Suprapubic skin (tissue), 4 donors: ENCODE measurements at regions not wholly inside any gene's neighbourhood (a gene's known extent, or its start where the extent isn't known, plus 50 kb on each side); places are given as distances from the start of the nearest gene placed in this dataset.

Source experiments
- DNase-seq, 2 donors: peaks; one replicate each; pipeline ENCODE4 v3.0.0-alpha.2; 2019; ENCODE audit warnings: low spot score in 2 of 2
- H3K27ac ChIP-seq: fragments of 200-600 bp; sonication (generic); one replicate; pipeline ENCODE4 v1.5.1; 2019
- H3K27me3 ChIP-seq: fragments of 200-600 bp; sonication (generic); one replicate; pipeline ENCODE4 v1.5.1; 2019
- H3K36me3 ChIP-seq: fragments of 200-600 bp; sonication (generic); one replicate; pipeline ENCODE4 v1.5.1; 2019
- H3K4me1 ChIP-seq: fragments of 200-600 bp; sonication (generic); one replicate; pipeline ENCODE4 v1.5.1; 2019
- H3K4me3 ChIP-seq: fragments of 200-600 bp; sonication (generic); one replicate; pipeline ENCODE4 v1.5.1; 2019; ENCODE audit warnings: mild to moderate bottlenecking
- H3K9me3 ChIP-seq: fragments of 200-600 bp; sonication (generic); one replicate; pipeline ENCODE4 v1.5.1; 2019
- EP300 ChIP-seq: sonication (generic); formaldehyde crosslinking; IDR thresholded peaks from one replicate; pipeline ENCODE4 v1.6.1; 2017; ENCODE audit warnings: antibody characterized with exemption
- POLR2A ChIP-seq, 2 donors: fragments of 450-650 bp; IDR thresholded peaks; one replicate each; pipeline ENCODE4 v1.6.1; 2017; ENCODE audit warnings: antibody characterized with exemption in 2 of 2, mild to moderate bottlenecking in 2 of 2, moderate library complexity in 2 of 2
- POLR2AphosphoS5 ChIP-seq, 3 donors: sonication (generic); formaldehyde crosslinking; IDR thresholded peaks; one replicate each; pipeline ENCODE4 v1.6.1; 2017; ENCODE audit warnings: antibody characterized with exemption in 3 of 3
- WGBS: methylation state at CpG from one replicate; pipeline ENCODE4 v1.1.5; 2018; 5-methylcytosine and 5-hydroxymethylcytosine counted together
- TF ChIP-seq, protein P1 (sequence below), 2 donors: fragments of 200-600 bp in 1 of 2; fragments of 450-650 bp in 1 of 2; sonication (generic) in 1 of 2; IDR thresholded peaks; one replicate each; pipeline ENCODE4 v1.5.1; 2016 to 2019; ENCODE audit warnings: antibody characterized with exemption in 2 of 2, mild to moderate bottlenecking in 1 of 2, moderate library complexity in 1 of 2

DNA sequence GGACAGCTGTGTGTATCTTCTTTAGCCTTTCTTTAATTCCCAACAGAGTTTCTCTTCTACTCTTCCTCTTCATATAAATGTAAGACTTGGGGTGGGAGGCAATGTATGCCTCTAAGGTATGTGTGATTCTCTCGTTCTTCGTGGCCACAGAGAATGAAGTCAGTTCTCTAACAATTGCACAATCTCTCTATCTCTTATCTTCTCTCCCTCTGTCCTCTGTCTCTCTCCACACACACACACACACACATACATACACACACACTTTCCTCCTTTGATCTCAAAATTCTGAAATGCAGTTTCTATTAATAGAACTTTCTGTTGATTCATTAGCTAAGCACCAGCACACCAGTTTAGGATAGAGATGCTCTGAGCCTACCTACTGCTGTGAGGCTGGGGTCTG, 615.7 kb upstream of the SALL1 start:
- H3K9me3 ChIP-seq, result no peaks in the 10 kb centered on the region
- no peak overlapping the region for H3K4me3 ChIP-seq
- no peak for DNase-seq
- WGBS, result 35% methylated on average over 2 of the region's 2 CpGs
- H3K4me1 ChIP-seq, result peaks cover 7% of the 10 kb centered on the region
- H3K36me3 ChIP-seq, result no peaks in the 10 kb centered on the region
- peaks cover 37% of the 10 kb centered on the region for H3K27me3 ChIP-seq
- no peak overlapping the region for H3K27ac ChIP-seq
- TF ChIP-seq EP300, result no peak
- TF ChIP-seq, protein P1, sequence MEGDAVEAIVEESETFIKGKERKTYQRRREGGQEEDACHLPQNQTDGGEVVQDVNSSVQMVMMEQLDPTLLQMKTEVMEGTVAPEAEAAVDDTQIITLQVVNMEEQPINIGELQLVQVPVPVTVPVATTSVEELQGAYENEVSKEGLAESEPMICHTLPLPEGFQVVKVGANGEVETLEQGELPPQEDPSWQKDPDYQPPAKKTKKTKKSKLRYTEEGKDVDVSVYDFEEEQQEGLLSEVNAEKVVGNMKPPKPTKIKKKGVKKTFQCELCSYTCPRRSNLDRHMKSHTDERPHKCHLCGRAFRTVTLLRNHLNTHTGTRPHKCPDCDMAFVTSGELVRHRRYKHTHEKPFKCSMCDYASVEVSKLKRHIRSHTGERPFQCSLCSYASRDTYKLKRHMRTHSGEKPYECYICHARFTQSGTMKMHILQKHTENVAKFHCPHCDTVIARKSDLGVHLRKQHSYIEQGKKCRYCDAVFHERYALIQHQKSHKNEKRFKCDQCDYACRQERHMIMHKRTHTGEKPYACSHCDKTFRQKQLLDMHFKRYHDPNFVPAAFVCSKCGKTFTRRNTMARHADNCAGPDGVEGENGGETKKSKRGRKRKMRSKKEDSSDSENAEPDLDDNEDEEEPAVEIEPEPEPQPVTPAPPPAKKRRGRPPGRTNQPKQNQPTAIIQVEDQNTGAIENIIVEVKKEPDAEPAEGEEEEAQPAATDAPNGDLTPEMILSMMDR (IDR thresholded peaks at IDR 0.05), result no peak
- TF ChIP-seq POLR2A (IDR thresholded peaks at IDR 0.05), result no peak
- no peak for TF ChIP-seq POLR2AphosphoS5 (IDR thresholded peaks at IDR 0.05)

DNA sequence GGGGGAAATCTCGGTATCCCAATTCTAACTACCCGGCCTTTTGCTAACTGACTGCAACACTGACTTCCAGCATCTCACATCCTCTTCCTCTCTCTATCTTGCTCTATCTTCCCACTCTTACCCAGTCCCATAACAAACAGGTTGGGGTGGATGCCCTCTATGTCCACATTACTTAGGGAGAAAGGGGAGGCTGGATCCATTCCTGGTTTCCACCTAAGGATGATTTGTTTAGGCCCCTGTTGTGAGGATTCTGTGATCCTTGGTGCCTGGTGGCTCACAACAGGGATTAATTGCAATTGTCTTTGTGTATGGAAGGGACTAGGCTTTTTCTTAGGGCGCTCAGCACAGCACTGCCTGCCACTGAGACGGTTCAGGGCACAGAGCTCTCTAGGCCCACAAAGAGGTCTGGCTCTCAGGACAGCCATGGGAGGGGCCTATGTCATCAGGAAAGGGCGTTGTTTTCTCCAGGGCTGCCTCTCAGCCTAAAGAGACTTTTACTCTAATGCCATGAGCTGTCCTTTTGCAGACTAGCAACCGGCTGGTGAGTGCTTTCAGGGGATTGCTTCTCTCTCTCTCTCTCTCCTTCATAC, 612.1 kb upstream of the SALL1 start:
- DNase-seq, result no peak

DNA sequence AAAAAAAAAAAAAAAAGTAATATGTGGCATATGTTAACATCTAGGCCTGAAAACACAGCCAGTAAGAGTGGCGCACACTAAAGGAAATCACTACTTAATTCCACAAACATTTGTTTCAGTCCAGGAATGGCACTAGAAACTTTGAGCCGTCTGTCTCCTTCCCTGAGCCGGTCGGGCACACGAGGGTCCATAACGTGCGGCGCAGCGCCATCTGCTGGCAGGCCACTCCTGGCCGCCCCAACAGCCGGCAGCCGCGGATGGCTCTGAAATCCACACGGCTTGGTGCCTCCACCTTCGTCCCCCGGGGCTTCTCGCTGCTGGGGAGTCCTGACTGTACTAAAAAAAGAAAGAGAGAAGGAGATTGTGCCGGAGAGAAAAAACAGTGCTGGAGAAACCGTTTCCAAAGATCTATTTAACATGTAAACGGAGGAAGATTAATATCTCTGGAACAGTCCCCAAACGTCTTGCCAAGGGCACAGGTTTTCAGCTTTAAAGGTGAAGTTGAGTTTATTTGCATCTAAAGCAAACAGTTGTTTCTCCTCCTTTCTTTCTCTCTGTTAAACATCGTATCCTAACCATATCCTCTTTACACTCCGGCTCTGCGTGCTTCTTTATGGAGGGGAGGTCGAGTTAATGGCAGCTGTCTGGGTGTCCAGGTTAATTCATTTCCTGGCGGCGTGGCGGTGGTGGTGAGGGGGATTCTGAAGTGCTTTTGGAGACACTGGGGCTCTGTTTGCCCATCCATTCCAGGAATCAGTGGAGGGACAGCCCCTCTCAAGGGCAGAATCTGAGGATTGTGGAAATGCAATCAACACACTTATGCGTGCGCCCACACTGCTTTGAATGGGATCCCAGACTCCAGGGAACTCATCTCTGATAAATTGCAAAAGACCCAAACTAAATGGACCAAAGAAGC, 611.3 kb upstream of the SALL1 start:
- Histone ChIP-seq H3K36me3 (no peaks in the 10 kb centered on the region), H3K27me3 (peaks cover 29% of the 10 kb centered on the region), H3K4me1 (peaks cover 7% of the 10 kb centered on the region), H3K9me3 (no peaks in the 10 kb centered on the region), H3K27ac (no peak overlapping the region), H3K4me3 (no peak overlapping the region)
- TF ChIP-seq POLR2AphosphoS5 (IDR thresholded peaks at IDR 0.05) (no peak), EP300 (no peak), POLR2A (IDR thresholded peaks at IDR 0.05) (no peak)
- TF ChIP-seq, protein P1 (IDR thresholded peaks at IDR 0.05), result peak; percentile 38 to 90
- peak; percentile 70 to 78 for DNase-seq
- WGBS, result 21% methylated on average over 30 of the region's 30 CpGs

More for the DNA sequence above, 612.1 kb upstream of the SALL1 start:
- TF ChIP-seq, protein P1 (IDR thresholded peaks at IDR 0.05), result no peak
- TF ChIP-seq EP300 (no peak), POLR2A (IDR thresholded peaks at IDR 0.05) (no peak), POLR2AphosphoS5 (IDR thresholded peaks at IDR 0.05) (no peak)
- Histone ChIP-seq H3K27me3 (peaks cover 37% of the 10 kb centered on the region), H3K27ac (no peak overlapping the region), H3K4me3 (no peak overlapping the region), H3K9me3 (no peaks in the 10 kb centered on the region), H3K4me1 (peaks cover 7% of the 10 kb centered on the region), H3K36me3 (no peaks in the 10 kb centered on the region)
- 76% methylated on average over 5 of the region's 6 CpGs for WGBS

DNA sequence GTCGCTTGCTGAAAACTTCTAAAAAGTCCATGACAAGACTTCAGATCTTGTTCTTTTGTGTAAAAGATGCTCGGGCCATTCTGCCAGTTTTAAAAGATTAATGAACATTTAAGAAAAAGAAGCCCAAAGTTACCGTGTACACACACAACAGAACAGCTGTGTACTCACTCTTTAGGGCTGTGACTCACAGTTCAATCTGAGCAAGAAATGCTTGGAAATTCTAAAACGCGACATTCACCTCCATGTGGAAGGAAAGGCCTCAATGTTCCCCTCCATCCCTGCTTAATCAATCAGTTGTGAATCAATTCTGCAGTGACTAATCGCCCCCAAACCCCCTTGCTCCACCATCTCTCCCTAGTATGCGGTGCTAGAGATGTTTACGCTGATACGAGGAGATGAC, 609.9 kb upstream of the SALL1 start:
- Histone ChIP-seq H3K27me3 (peaks cover 19% of the 10 kb centered on the region), H3K4me3 (no peak overlapping the region), H3K9me3 (no peaks in the 10 kb centered on the region), H3K36me3 (no peaks in the 10 kb centered on the region), H3K4me1 (peaks cover 7% of the 10 kb centered on the region), H3K27ac (no peak overlapping the region)
- 79% methylated on average over 9 of the region's 9 CpGs for WGBS
- TF ChIP-seq POLR2A (IDR thresholded peaks at IDR 0.05) (no peak), POLR2AphosphoS5 (IDR thresholded peaks at IDR 0.05) (no peak), EP300 (no peak)
- TF ChIP-seq, protein P1 (IDR thresholded peaks at IDR 0.05), result no peak
- DNase-seq, result no peak

DNA sequence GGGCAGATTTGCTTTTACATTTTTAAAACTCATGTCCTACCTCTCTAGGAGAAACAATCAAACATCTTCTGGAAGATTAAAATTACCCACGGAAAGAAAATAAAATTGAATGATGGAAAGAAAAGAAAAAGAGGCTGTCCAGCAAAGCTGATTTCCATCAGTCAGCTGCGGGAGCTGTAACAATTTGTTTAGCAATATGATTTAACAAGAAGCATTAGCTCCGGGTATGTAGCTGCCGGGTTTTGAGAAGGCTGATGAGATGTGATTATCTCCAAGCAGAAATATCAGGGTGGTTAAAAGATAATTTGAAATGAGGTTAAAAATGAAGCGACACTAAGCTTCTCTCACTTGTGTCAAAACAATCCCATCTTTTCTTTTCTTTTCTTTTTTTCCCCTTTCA, 608.9 kb upstream of the SALL1 start:
- no peaks in the 10 kb centered on the region for H3K36me3 ChIP-seq
- 76% methylated on average over 5 of the region's 5 CpGs for WGBS
- peaks cover 7% of the 10 kb centered on the region for H3K4me1 ChIP-seq
- DNase-seq, result no peak
- H3K27me3 ChIP-seq, result peaks cover 21% of the 10 kb centered on the region
- no peak for TF ChIP-seq POLR2A (IDR thresholded peaks at IDR 0.05)
- no peak for TF ChIP-seq EP300
- TF ChIP-seq, protein P1 (IDR thresholded peaks at IDR 0.05), result no peak
- no peak for TF ChIP-seq POLR2AphosphoS5 (IDR thresholded peaks at IDR 0.05)
- no peak overlapping the region for H3K4me3 ChIP-seq
- no peaks in the 10 kb centered on the region for H3K9me3 ChIP-seq
- no peak overlapping the region for H3K27ac ChIP-seq
